ENCODE measurements at regions not wholly inside any gene's neighbourhood (a gene's known extent, or its start where the extent isn't known, plus 50 kb on each side); places are given as distances from the start of the nearest gene placed in this dataset.
"Not testable (repeated sequence)": the region's sequence is repeated elsewhere in the genome, so short reads cannot be mapped to it uniquely, and the experiment has no call there.

DNA sequence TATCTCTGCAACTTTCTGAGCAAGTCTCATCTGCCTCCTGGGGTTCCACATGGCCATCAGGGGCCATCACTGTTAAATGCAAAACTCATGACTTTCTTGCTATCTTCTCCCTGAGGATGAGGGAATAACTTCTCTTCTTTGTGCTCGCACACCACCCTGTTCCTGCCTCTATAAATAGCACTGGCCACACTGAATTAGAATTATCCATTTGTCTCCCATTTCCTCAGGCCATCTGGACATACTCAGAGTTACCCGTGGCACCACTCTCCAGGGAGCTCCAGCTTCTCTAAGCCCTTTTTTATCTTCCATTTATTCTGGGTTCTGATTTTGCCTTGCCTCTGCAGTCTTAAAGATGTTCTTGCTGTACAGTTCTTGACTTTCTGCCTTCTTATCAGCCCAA, 72.8 kb upstream of the ECI2 start:
- Histone ChIP-seq H3K9me3 (replicated peaks; ENCODE audit: control insufficient read depth, insufficient read depth, low read length) (no peaks in the 10 kb centered on the region), H3K27me3 (ENCODE audit: control insufficient read depth in 2 of 2, insufficient read depth in 2 of 2, low read length in 2 of 2) (peaks cover 1 to 3% of the 10 kb centered on the region in 2 experiments), H3K9me1 (replicated peaks; ENCODE audit: control insufficient read depth, extremely low read depth, insufficient read depth, low read length) (no peaks in the 10 kb centered on the region), H3K27ac (ENCODE audit: insufficient read depth, low read depth, low read length) (no peak overlapping the region), H3K4me1 (ENCODE audit: control insufficient read depth, extremely low read depth, insufficient read depth, low read length) (no peaks in the 10 kb centered on the region), H3K36me3 (ENCODE audit: control insufficient read depth in 2 of 2, extremely low read depth in 1 of 2, insufficient read depth in 2 of 2, low read length in 2 of 2) (no peaks in the 10 kb centered on the region), H3K9ac (replicated peaks; ENCODE audit: extremely low read depth, insufficient read depth, low read length) (no peak overlapping the region), H3K4me3 (replicated peaks in 1 of 3; ENCODE audit: insufficient read depth in 1 of 3, low read depth in 1 of 3, low read length in 3 of 3) (no peak overlapping the region), H3K4me2 (ENCODE audit: insufficient read depth, low read length) (no peak overlapping the region), H4K20me1 (replicated peaks; ENCODE audit: control insufficient read depth, extremely low read depth, insufficient read depth, low read length) (no peaks in the 10 kb centered on the region), H2AFZ (ENCODE audit: low read depth, low read length) (no peak overlapping the region), H3K79me2 (ENCODE audit: control insufficient read depth, insufficient read depth, low read length) (no peaks in the 10 kb centered on the region)
- dilution Hi-C loops (cut with MboI; ENCODE audit: extremely low pct_ligation_motif_present, low sequenced_read_pairs), result no loop called here
- ChIA-PET CTCF (interaction anchor here (1.3 to 2.9 kb wide), 2 partner anchors 45 to 152 kb away, joined by 3 to 67 read pairs; no protein-coding TSS in a partner anchor), POLR2A (no interaction called here)
- BruUV-seq (replicated peaks), result no TSS peak
- intact Hi-C loops (cut with micrococcal nuclease), result no loop called here
- FAIRE-seq, result no peak
- DNase-seq (ENCODE audit: low read depth, low spot score), result no peak
- TF ChIP-seq EZH2 (IDR thresholded peaks at IDR 0.05; ENCODE audit: borderline replicate concordance, low read depth, low read length, severe bottlenecking) (no peak), MYC (IDR thresholded peaks at IDR 0.05; ENCODE audit: low read depth, low read length) (no peak), POLR2AphosphoS5 (IDR thresholded peaks at IDR 0.05; ENCODE audit: insufficient read depth, low read depth, low read length) (no peak), FOS (IDR thresholded peaks at IDR 0.05; ENCODE audit: borderline replicate concordance, insufficient read depth, low read length) (no peak), MAX (IDR thresholded peaks at IDR 0.05; ENCODE audit: insufficient read depth, insufficient read length) (no peak), JUN (IDR thresholded peaks at IDR 0.05; ENCODE audit: borderline replicate concordance, insufficient read depth, insufficient read length, low read depth) (no peak), POLR2A (IDR thresholded peaks at IDR 0.05; ENCODE audit: low read depth, low read length) (no peak), GATA2 (IDR thresholded peaks at IDR 0.05; ENCODE audit: insufficient read depth, insufficient read length, low read depth, low read length) (no peak)
- TF ChIP-seq, protein P1, sequence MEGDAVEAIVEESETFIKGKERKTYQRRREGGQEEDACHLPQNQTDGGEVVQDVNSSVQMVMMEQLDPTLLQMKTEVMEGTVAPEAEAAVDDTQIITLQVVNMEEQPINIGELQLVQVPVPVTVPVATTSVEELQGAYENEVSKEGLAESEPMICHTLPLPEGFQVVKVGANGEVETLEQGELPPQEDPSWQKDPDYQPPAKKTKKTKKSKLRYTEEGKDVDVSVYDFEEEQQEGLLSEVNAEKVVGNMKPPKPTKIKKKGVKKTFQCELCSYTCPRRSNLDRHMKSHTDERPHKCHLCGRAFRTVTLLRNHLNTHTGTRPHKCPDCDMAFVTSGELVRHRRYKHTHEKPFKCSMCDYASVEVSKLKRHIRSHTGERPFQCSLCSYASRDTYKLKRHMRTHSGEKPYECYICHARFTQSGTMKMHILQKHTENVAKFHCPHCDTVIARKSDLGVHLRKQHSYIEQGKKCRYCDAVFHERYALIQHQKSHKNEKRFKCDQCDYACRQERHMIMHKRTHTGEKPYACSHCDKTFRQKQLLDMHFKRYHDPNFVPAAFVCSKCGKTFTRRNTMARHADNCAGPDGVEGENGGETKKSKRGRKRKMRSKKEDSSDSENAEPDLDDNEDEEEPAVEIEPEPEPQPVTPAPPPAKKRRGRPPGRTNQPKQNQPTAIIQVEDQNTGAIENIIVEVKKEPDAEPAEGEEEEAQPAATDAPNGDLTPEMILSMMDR (IDR thresholded peaks at IDR 0.05; ENCODE audit: extremely low read depth in 1 of 2, insufficient read depth in 1 of 2, low read depth in 1 of 2, low read length in 2 of 2), result no peak

DNA sequence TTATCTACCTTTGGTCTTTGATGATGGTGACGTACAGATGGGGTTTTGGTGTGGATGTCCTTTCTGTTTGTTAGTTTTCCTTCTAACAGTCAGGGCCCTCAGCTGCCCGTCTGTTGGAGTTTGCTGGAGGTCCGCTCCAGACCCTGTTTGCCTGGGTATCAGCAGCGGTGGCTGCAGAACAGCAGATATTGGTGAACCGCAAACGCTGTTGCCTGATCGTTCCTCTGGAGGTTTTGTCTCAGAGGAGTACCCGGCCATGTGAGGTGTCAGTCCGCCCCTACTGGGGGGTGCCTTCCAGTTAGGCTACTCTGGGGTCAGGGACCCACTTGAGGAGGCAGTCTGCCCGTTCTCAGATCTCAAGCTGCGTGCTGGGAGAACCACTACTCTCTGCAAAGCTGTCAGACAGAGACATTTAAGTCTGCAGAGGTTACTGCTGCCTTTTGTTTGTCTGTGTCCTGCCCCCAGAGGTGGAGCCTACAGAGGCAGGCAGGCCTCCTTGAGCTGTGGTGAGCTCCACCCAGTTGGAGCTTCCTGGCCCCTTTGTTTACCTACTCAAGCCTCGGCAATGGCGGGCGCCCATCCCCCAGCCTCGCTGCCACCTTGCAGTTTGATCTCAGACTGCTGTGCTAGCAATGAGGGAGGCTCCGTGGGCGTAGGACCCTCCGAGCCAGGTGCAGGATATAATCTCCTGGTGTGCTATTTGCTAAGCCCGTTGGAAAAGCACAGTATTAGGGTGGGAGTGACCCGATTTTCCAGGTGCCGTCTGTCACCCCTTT, 68.5 kb upstream of the ECI2 start:
- H3K4me3 ChIP-seq (replicated peaks in 1 of 3; ENCODE audit: insufficient read depth in 1 of 3, low read depth in 1 of 3, low read length in 3 of 3); dilution Hi-C loops (cut with MboI; ENCODE audit: extremely low pct_ligation_motif_present, low sequenced_read_pairs); FAIRE-seq; H3K9me1 ChIP-seq (replicated peaks; ENCODE audit: control insufficient read depth, extremely low read depth, insufficient read depth, low read length); H3K27me3 ChIP-seq (ENCODE audit: control insufficient read depth in 2 of 2, insufficient read depth in 2 of 2, low read length in 2 of 2); H2AFZ ChIP-seq (ENCODE audit: low read depth, low read length); H3K9me3 ChIP-seq (replicated peaks; ENCODE audit: control insufficient read depth, insufficient read depth, low read length); H3K79me2 ChIP-seq (ENCODE audit: control insufficient read depth, insufficient read depth, low read length); H3K36me3 ChIP-seq (ENCODE audit: control insufficient read depth in 2 of 2, extremely low read depth in 1 of 2, insufficient read depth in 2 of 2, low read length in 2 of 2); H3K9ac ChIP-seq (replicated peaks; ENCODE audit: extremely low read depth, insufficient read depth, low read length); H4K20me1 ChIP-seq (replicated peaks; ENCODE audit: control insufficient read depth, extremely low read depth, insufficient read depth, low read length); H3K4me2 ChIP-seq (ENCODE audit: insufficient read depth, low read length); intact Hi-C loops (cut with micrococcal nuclease); POLR2A ChIA-PET; DNase-seq (ENCODE audit: low read depth, low spot score); H3K4me1 ChIP-seq (ENCODE audit: control insufficient read depth, extremely low read depth, insufficient read depth, low read length); H3K27ac ChIP-seq (ENCODE audit: insufficient read depth, low read depth, low read length); BruUV-seq (replicated peaks): not testable (repeated sequence)
- CTCF ChIA-PET, result interaction anchor here (1.2 kb wide), 1 partner anchor 8 kb away, joined by 3 read pairs; no protein-coding TSS in a partner anchor
